Retina (tissue), 1 donor: ENCODE measurements at regions not wholly inside any gene's neighbourhood (a gene's known extent, or its start where the extent isn't known, plus 50 kb on each side); places are given as distances from the start of the nearest gene placed in this dataset.

Experiments used
- DNase-seq: peaks from one replicate; pipeline ENCODE4 v3.0.0-alpha.2; 2016

- peak; percentile 5 for DNase-seq
Observed at GRCh38 chr14:97457575-97458085, 660.4 kb downstream of the VRK1 start.

DNA sequence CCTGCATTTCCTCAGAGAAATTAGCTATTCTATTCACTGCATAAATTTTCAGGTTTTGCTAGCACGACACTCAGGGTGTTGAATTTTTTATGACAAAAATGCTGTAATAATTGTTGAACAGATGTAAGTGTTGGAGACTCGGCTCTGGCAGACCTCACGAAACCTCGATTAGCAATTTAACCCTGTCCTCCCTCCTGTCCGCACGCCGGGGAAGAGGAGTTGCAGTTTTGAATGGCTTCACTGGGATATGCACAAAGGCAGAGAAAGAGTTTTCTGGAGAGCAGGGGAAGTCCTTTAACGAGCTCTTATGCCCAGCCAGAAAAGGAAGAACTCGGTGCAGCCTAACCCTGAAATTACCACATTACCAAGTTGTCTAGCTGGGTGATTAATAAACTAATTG lies 661.1 kb downstream of the VRK1 start:
- no peak for DNase-seq

DNA sequence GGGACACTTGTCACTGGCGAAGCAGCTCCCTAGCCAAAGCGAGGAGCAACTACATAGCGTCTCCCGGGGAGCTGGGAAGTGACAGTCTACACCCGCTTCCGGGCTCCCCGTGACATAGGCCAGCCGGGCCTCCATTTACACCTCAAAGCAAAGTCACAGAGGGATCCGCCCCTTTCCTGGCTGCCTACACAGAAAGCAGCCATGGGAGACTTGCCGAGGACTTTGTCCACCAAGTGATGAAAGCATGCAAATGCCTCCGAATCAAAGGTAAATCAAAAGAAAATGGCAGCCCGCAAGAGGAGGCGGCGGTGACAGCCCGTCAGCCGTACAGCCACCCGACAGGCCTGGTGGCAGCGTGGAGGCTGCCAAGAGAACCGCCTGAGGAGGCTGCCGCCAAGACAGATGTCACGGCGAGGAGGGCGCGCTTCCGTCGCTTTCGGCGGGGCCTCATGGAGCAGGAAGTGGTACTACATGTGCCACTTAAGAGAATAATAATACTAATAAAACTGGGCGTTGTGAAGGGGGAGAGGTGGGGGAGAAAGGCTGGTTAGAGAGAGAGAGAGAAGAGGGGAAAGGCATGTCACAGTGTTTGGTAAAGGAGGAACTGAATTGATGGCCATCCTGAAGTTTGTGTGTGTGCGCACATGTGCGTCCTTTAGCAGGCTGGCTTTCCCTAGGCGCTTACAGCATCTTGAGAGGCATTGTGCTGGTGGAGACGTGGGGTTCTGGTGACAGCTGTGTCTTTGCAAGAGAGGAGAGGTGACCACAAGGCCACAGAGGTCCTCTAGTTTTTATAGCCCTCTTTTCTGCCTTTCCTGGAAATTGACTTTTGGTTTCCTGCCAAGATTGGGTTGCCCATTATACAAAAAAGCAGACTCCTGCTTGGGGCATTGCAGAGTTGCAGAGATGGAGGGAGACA lies 661.7 kb downstream of the VRK1 start:
- peak; percentile 70 for DNase-seq

GRCh38 chr14:97462081-97462480 lies 664.9 kb downstream of the VRK1 start:
- no peak for DNase-seq

DNA sequence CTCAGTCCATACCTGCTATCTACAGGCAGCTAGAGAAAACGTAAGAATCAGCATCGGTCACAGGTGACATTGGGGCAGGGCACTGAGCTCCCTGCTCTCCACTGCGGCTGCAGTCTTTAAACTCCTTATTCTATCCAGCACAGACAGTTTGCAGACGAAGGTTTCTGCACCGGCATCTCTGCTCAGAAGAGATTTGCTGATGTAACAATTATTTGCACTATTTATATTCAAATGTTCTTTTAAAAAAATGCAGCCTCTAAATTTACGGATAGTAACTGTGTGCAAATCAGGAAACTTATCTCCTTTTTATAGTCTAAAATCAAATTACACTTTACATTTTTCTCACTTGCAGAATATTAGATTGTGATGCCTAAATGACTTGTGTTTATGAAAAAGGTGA lies 671.0 kb downstream of the VRK1 start:
- no peak for DNase-seq

DNA sequence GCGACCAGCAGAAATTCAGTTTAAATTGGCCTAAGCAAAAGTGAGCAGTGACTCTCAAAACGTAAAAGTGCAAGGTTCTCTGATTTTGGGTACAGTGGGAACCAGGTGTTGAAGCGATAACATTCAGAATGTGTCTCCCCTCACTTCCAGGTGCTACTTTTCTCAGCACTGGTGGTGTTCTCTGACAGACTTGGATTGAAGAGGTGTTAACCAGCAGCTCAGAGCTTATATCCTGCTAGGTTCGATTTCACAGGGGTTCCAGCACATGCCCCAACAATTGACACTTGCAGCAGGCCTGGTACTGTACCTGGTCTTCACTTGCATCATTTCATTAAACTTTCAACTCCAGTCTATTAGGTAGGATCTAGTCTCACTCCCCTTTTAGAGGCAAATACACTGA lies 680.2 kb downstream of the VRK1 start:
- DNase-seq = no peak

GRCh38 chr14:97485201-97485600 lies 688.0 kb downstream of the VRK1 start:
- DNase-seq = no peak

- DNase-seq = no peak
Observed at GRCh38 chr14:97486601-97487120, 689.5 kb downstream of the VRK1 start.

GRCh38 chr14:97489750-97490149 lies 692.6 kb downstream of the VRK1 start:
- no peak for DNase-seq

DNA sequence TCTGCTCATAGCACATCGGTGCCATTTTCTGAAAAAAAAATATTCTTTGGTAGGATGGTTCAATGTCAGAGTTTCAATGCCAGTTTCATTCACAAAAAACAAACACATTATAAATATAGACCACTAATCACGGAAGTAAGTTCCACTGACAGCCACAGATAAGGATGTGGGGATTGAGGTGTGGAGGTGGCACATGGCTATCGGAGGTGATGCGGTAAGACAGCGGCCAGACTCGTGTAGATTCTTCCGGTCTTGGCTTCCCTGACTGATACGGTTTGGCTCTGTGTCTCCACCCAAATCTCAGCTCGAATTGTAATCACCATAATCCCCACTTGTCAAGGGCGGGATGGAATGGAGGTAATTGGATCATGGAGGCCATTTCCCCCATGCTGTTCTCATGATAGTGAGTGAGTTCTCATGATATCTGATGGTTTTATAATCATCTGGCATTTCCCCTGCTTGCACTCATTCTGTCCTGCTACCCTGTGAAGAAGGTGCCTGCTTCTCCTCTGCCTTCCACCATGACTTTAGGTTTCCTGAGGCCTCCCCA lies 693.4 kb downstream of the VRK1 start:
- DNase-seq = no peak

- no peak for DNase-seq
Observed at GRCh38 chr14:97491697-97492096, 694.5 kb downstream of the VRK1 start.

DNA sequence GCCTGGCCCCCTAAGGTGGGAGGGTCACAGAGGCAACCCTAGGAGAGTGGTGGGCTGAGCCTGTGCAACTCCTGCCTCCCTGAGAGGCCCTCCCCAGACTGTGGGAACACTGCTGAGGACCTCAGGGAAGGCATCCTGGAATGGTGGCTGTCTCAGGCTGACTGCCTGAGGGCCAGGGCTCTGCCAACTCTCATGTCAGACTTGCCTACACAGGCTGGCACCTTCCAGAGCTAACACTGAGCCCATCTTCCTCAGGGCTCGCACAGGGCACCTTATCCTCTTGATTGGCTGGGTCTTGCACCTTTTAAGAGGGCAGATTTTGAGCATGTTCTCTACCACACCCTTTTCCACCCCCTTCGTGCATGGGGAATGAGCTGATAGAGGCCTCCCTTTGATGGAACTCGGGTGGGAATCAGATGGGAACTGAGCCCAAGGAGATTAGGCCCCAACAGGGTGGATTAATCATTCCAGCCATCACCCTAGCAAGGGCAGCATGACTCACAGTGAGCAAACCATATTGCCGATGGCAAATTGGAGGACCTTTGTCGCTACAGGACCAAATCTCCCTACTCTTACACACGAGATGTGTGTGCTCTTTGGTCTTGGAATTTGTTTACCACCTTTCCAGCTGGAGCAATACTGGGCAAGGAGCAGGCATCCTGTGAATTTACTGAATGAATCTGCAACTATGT lies 702.8 kb downstream of the VRK1 start:
- DNase-seq = no peak

- no peak for DNase-seq
Observed at GRCh38 chr14:97506626-97507025, 709.4 kb downstream of the VRK1 start.

- DNase-seq = no peak
Observed at GRCh38 chr14:97513891-97514290, 716.7 kb downstream of the VRK1 start.

DNA sequence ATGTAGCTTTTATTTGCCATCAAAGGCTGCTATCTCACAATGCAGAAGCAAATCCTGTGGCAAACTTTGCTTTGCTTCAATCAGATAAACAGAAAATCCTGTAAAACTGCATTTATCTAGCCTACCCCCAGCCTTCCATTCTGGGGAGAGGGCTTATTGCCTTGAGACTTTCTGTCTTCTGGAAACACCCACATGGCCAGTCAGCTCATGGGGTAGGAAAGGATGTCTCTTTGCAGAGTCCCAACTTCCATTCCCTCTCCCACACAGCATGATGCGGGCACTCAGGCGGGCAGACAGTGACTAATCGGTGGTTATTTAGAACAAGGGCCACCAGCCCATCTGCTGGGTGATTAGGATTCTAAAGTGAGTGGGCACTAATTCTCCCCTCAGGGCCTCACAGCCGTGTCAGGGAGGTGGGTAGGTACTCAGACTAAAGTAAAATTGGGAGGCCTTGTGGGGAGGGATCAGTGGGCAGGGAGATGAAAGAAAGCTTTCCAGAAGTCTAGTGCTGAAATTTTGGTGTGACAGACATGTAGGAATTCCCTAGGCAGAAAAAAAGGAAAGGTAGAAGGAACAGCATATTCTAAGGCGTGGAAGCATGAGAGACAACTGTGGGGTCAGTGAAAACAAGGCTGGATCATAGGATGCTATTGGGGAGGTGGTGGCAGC lies 720.5 kb downstream of the VRK1 start:
- DNase-seq = no peak

DNA sequence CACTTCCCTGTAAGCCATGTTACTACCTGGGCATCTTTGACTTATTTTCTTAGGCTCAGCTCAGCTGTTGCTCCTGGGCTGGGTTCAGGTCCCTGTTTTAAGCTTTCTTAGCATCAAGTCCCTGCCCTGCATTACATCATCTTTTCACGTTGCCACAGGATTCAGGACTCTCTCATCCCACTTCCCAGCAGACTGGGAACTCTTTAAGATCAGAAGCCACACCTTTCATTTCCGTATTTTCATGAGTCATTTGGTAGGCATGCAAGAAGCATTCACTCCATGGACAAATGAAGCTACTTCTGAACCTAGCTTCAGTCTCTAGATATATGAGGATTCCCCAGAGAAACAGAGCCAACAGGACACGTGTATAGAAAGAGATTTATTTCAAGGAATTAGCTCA lies 726.8 kb downstream of the VRK1 start:
- no peak for DNase-seq

- no peak for DNase-seq
Observed at GRCh38 chr14:97524589-97525319, 727.6 kb downstream of the VRK1 start.

DNA sequence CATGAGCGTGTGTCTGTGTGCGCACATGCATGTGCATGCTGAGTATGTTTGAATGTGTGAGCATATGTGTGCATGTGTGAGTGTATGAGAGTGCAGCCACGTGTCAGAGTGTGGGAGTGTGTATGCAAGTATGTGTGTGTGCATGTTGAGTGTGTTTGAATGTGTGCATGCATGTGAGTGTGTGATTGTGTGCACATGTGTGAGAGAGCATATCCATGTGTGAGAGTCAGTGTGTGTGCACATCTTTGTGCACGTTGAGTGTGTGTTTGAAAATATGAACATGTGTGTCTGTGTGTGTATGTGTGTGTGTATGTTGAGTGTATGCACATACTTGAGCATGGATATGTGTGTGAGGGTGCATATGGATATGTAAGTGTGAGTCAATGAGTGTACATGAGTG lies 730.8 kb downstream of the VRK1 start:
- no peak for DNase-seq

DNA sequence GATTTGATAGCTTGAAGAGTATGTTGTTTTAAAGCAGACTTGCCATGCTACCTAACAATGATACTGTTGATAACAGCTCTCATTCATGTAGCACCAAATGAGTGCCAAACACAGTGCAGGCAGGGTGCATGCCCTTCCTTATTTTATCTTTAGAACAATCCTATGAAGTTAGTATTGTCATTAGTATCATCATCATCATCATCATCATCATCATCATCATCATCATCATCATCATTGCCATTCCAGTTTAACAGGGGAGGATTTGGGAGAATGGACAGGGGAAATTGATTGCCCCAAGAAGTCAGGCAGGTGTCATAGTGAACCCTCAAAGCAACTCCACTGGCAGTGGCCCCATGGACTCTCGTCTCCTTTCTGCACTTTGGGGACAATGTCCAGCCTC lies 734.9 kb downstream of the VRK1 start:
- no peak for DNase-seq

GRCh38 chr14:97536421-97536820 lies 739.2 kb downstream of the VRK1 start:
- DNase-seq = no peak

DNA sequence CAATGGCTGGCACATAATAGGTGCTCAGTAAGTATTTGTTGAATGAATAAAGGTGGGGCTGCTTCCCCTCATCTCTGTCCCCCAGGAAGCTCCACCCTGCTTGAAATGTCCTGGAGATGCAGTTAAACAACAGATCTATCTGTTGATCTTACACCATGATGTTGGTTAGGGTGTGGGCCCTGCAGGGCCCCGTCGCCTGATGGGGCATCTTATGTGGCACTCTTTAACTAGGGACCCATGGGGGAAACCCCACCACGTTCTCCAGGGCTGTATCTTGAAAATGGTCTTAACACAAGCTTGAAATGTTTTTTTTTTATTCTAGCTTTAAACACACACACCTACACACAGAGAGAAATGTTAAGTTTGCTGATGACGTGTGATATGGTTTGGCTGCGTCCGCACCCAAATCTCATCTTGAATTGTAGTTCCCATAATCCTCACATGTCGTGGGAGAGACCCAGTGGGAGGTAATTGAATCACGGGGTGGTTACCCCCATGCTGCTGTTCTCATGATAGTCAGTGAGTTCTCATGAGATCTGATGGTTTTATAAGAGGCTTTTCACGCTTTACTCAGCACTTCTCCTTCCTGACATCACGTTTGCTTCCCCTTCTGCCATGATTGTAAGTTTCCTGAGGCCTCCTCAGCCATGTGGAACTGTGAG lies 741.7 kb downstream of the VRK1 start:
- no peak for DNase-seq

- no peak for DNase-seq
Observed at GRCh38 chr14:97539411-97539795, 742.2 kb downstream of the VRK1 start.
